ENCODE measurements at regions not wholly inside any gene's neighbourhood (a gene's known extent, or its start where the extent isn't known, plus 50 kb on each side); places are given as distances from the start of the nearest gene placed in this dataset.
"Not testable (repeated sequence)": the region's sequence is repeated elsewhere in the genome, so short reads cannot be mapped to it uniquely, and the experiment has no call there.

- not testable (repeated sequence) for TF ChIP-seq POLR2AphosphoS5, EP300 (IDR thresholded peaks at IDR 0.05)
These were observed 442.4 kb downstream of the PRIM2 start for GRCh38 chr6:57759850-57760249.
